CD14-positive monocyte (primary cell): ENCODE measurements at regions not wholly inside any gene's neighbourhood (a gene's known extent, or its start where the extent isn't known, plus 50 kb on each side); places are given as distances from the start of the nearest gene placed in this dataset.
A peak's percentile ranks its signal among the peaks of the same experiment; 100 is the strongest.

Experiments
- DNase-seq, 3 donors: peaks; one replicate each; pipeline ENCODE4 v3.0.0-alpha.2; 2011 to 2022
- H2AFZ ChIP-seq: 2 replicates; pipeline ENCODE4 v1.6.0; 2012; ENCODE audit warnings: mild to moderate bottlenecking, low read depth, low read length, inconsistent platforms; ENCODE audit not compliant: insufficient read depth, poor library complexity, severe bottlenecking
- H3K27ac ChIP-seq, 2 donors: 1 replicate in 1 of 2; 2 replicates in 1 of 2; pipeline ENCODE4 v1.5.1; 2012 to 2013; ENCODE audit warnings: low read length in 2 of 2, control low read depth in 1 of 2, inconsistent platforms in 1 of 2, low read depth in 1 of 2, mild to moderate bottlenecking in 1 of 2
- H3K27me3 ChIP-seq, 2 donors: one replicate each; pipeline versions ENCODE4 v1.6.0 to v1.6.1; 2011 to 2013; ENCODE audit warnings: low read length in 2 of 2; ENCODE audit not compliant: control insufficient read depth in 2 of 2, insufficient read depth in 2 of 2
- H3K36me3 ChIP-seq, 2 donors: replicated peaks in 1 of 2; 1 replicate in 1 of 2; 2 replicates in 1 of 2; pipeline versions ENCODE4 v1.5.1 to v1.6.1; 2012 to 2013; ENCODE audit warnings: low read length in 2 of 2, control low read depth in 1 of 2, inconsistent platforms in 1 of 2, mild to moderate bottlenecking in 1 of 2; ENCODE audit not compliant: insufficient read depth in 2 of 2, control insufficient read depth in 1 of 2
- H3K4me1 ChIP-seq, 2 donors: 1 replicate in 1 of 2; 2 replicates in 1 of 2; pipeline versions ENCODE4 v1.5.1 to v1.6.1; 2012 to 2013; ENCODE audit warnings: low read length in 2 of 2, control low read depth in 1 of 2, inconsistent platforms in 1 of 2, mild to moderate bottlenecking in 1 of 2, moderate library complexity in 1 of 2; ENCODE audit not compliant: insufficient read depth in 2 of 2, control insufficient read depth in 1 of 2
- H3K4me2 ChIP-seq: replicated peaks from 2 replicates; pipeline ENCODE3; 2012; ENCODE audit warnings: low read length, moderate library complexity, mild to moderate bottlenecking; ENCODE audit not compliant: poor library complexity, severe bottlenecking; ENCODE audit errors: extremely low read depth
- H3K4me3 ChIP-seq, 3 experiments: fragments of 200-600 bp in 1 of 3; sonication (generic) in 1 of 3; replicated peaks in 1 of 3; 1 replicate in 2 of 3; 2 replicates in 1 of 3; pipeline ENCODE4 v1.5.1; 2011 to 2013; ENCODE audit warnings: low read length in 3 of 3, mild to moderate bottlenecking in 3 of 3, control low read depth in 2 of 3, low read depth in 2 of 3, inconsistent platforms in 1 of 3, moderate library complexity in 1 of 3
- H3K79me2 ChIP-seq: 2 replicates; pipeline ENCODE4 v1.6.0; 2012; ENCODE audit warnings: mild to moderate bottlenecking, control low read depth, inconsistent platforms, low read length, moderate library complexity; ENCODE audit not compliant: insufficient read depth
- H3K9ac ChIP-seq: 2 replicates; pipeline ENCODE4 v1.6.0; 2017; ENCODE audit warnings: low read length, mild to moderate bottlenecking; ENCODE audit not compliant: insufficient read depth, poor library complexity, severe bottlenecking
- H3K9me3 ChIP-seq, 2 donors: replicated peaks in 1 of 2; 1 replicate in 1 of 2; 2 replicates in 1 of 2; pipeline versions ENCODE4 v1.5.1 to v1.6.1; 2012 to 2013; ENCODE audit warnings: low read length in 2 of 2, control low read depth in 1 of 2; ENCODE audit not compliant: control insufficient read depth in 1 of 2, insufficient read depth in 1 of 2
- H4K20me1 ChIP-seq: 2 replicates; pipeline ENCODE4 v1.6.0; 2012; ENCODE audit warnings: mild to moderate bottlenecking, low read length, control low read depth, moderate library complexity; ENCODE audit not compliant: insufficient read depth
- H3K27ac Mint-ChIP-seq, 7 donors: one replicate each; pipeline ENCODE4 v1.8.0; 2020; ENCODE audit warnings: mild to moderate bottlenecking in 7 of 7, mixed read lengths in 7 of 7, moderate library complexity in 6 of 7, inconsistent platforms in 2 of 7
- H3K27me3 Mint-ChIP-seq, 3 donors: one replicate each; pipeline ENCODE4 v1.8.0; 2021 to 2022; ENCODE audit warnings: low read depth in 3 of 3, mild to moderate bottlenecking in 3 of 3, mixed read lengths in 3 of 3, moderate library complexity in 3 of 3, inconsistent platforms in 1 of 3
- H3K36me3 Mint-ChIP-seq, 2 donors: one replicate each; pipeline ENCODE4 v1.8.0; 2020; ENCODE audit warnings: mixed read lengths in 2 of 2, inconsistent platforms in 1 of 2, mild to moderate bottlenecking in 1 of 2
- H3K4me1 Mint-ChIP-seq: one replicate; pipeline ENCODE4 v1.8.0; 2020; ENCODE audit warnings: mild to moderate bottlenecking, mixed read lengths
- H3K4me3 Mint-ChIP-seq, 2 donors: one replicate each; pipeline ENCODE4 v1.8.0; 2020; ENCODE audit warnings: mild to moderate bottlenecking in 2 of 2, mixed read lengths in 2 of 2, moderate library complexity in 1 of 2
- H3K9me3 Mint-ChIP-seq, 7 donors: one replicate each; pipeline ENCODE4 v1.8.0; 2020 to 2022; ENCODE audit warnings: mixed read lengths in 7 of 7, mild to moderate bottlenecking in 6 of 7, moderate library complexity in 6 of 7, inconsistent platforms in 2 of 7
- CTCF ChIP-seq: fragments of 200-600 bp; IDR thresholded peaks from one replicate; pipeline ENCODE4 v1.8.0; 2022; ENCODE audit warnings: antibody characterized with exemption, mild to moderate bottlenecking
- WGBS: methylation state at CpG from one replicate; pipeline ENCODE4 v1.1.5; 2013; ENCODE audit warnings: missing lambda C conversion rate; ENCODE audit not compliant: insufficient coverage; 5-methylcytosine and 5-hydroxymethylcytosine counted together
- intact Hi-C, 2 donors: fragments of 100-400 bp; cut with micrococcal nuclease; formaldehyde crosslinking; loops; one replicate each; pipeline versions ENCODE4 v1.15.0 to v1.15.1; 2023

- H3K36me3 Mint-ChIP-seq: no peaks in the 10 kb centered on the region
- Histone ChIP-seq H3K4me3 (no peak overlapping the region), H3K27ac (no peak overlapping the region)
These were observed 107.4 kb upstream of the FAM204A start for GRCh38 chr10:118449521-118449920.

GRCh38 chr10:118448744-118449143 lies 106.6 kb upstream of the FAM204A start:
- peaks cover 4 to 10% of the 10 kb centered on the region in 2 donors for H3K27me3 ChIP-seq
- no peak overlapping the region for H2AFZ ChIP-seq
- no peaks in the 10 kb centered on the region for H3K36me3 ChIP-seq
- TF ChIP-seq CTCF: no peak
- H3K4me2 ChIP-seq: no peak overlapping the region
- Mint-ChIP-seq H3K4me1 (no peaks in the 10 kb centered on the region), H3K9me3 (peaks cover 0 to 11% (median 4%) of the 10 kb centered on the region in 7 donors), H3K27ac (no peak overlapping the region), H3K36me3 (no peaks in the 10 kb centered on the region), H3K27me3 (peaks cover 16 to 25% (median 17%) of the 10 kb centered on the region in 3 donors), H3K4me3 (no peak overlapping the region)
- no peak overlapping the region for H3K9ac ChIP-seq
- intact Hi-C loops: no loop called here
- WGBS: 90% methylated on average over 2 of the region's 5 CpGs
- no peak for DNase-seq
- H3K27ac ChIP-seq: no peak overlapping the region
- no peaks in the 10 kb centered on the region for H4K20me1 ChIP-seq
- no peaks in the 10 kb centered on the region for H3K9me3 ChIP-seq
- no peaks in the 10 kb centered on the region for H3K4me1 ChIP-seq
- H3K4me3 ChIP-seq: no peak overlapping the region
- no peaks in the 10 kb centered on the region for H3K79me2 ChIP-seq

More at GRCh38 chr10:118449521-118449920, 107.4 kb upstream of the FAM204A start:
- no peaks in the 10 kb centered on the region for H3K4me1 ChIP-seq
- intact Hi-C loops: no loop called here
- no peak overlapping the region for H3K9ac ChIP-seq
- no peaks in the 10 kb centered on the region for H3K4me1 Mint-ChIP-seq
- H3K27me3 ChIP-seq: peaks cover 4 to 5% of the 10 kb centered on the region in 2 donors
- H4K20me1 ChIP-seq: no peaks in the 10 kb centered on the region
- peaks cover 0 to 11% (median 4%) of the 10 kb centered on the region in 7 donors for H3K9me3 Mint-ChIP-seq
- H3K27ac Mint-ChIP-seq: no peak overlapping the region
- DNase-seq: no peak
- H3K4me3 Mint-ChIP-seq: peak overlapping the region in 1 of 2 donors; percentile 0
- WGBS: 56% methylated on average over 7 of the region's 9 CpGs
- peaks cover 16 to 25% (median 17%) of the 10 kb centered on the region in 3 donors for H3K27me3 Mint-ChIP-seq
- no peaks in the 10 kb centered on the region for H3K36me3 ChIP-seq
- no peak for TF ChIP-seq CTCF
- no peak overlapping the region for H3K4me2 ChIP-seq
- H3K9me3 ChIP-seq: no peaks in the 10 kb centered on the region
- H2AFZ ChIP-seq: no peak overlapping the region
- H3K79me2 ChIP-seq: no peaks in the 10 kb centered on the region
